Suprapubic skin (tissue), 4 donors: ENCODE measurements at regions not wholly inside any gene's neighbourhood (a gene's known extent, or its start where the extent isn't known, plus 50 kb on each side); places are given as distances from the start of the nearest gene placed in this dataset.

Experiments used
- CTCF ChIP-seq, 2 donors: fragments of 200-600 bp in 1 of 2; fragments of 450-650 bp in 1 of 2; sonication (generic) in 1 of 2; IDR thresholded peaks; one replicate each; pipeline ENCODE4 v1.5.1; 2016 to 2019; ENCODE audit warnings: antibody characterized with exemption in 2 of 2, mild to moderate bottlenecking in 1 of 2, moderate library complexity in 1 of 2
- EP300 ChIP-seq: sonication (generic); formaldehyde crosslinking; IDR thresholded peaks from one replicate; pipeline ENCODE4 v1.6.1; 2017; ENCODE audit warnings: antibody characterized with exemption
- POLR2A ChIP-seq, 2 donors: fragments of 450-650 bp; IDR thresholded peaks; one replicate each; pipeline ENCODE4 v1.6.1; 2017; ENCODE audit warnings: antibody characterized with exemption in 2 of 2, mild to moderate bottlenecking in 2 of 2, moderate library complexity in 2 of 2
- POLR2AphosphoS5 ChIP-seq, 3 donors: sonication (generic); formaldehyde crosslinking; IDR thresholded peaks; one replicate each; pipeline ENCODE4 v1.6.1; 2017; ENCODE audit warnings: antibody characterized with exemption in 3 of 3

- TF ChIP-seq POLR2A (IDR thresholded peaks at IDR 0.05) (no peak), CTCF (IDR thresholded peaks at IDR 0.05) (no peak), POLR2AphosphoS5 (IDR thresholded peaks at IDR 0.05) (no peak), EP300 (no peak)
Measured at GRCh38 chr7:94061326-94061725, 57.2 kb upstream of the BET1 start.
